Astrocyte (in vitro differentiated cells and primary cell): ENCODE measurements at regions not wholly inside any gene's neighbourhood (a gene's known extent, or its start where the extent isn't known, plus 50 kb on each side); places are given as distances from the start of the nearest gene placed in this dataset.
"Not testable (repeated sequence)": the region's sequence is repeated elsewhere in the genome, so short reads cannot be mapped to it uniquely, and the experiment has no call there.

Experiments used
- DNase-seq: peaks from one replicate; pipeline ENCODE4 v3.0.0-alpha.2; 2010; ENCODE audit warnings: low read depth
- FAIRE-seq: peaks from 2 replicates; lab custom pipeline; 2011; peaks lifted over from hg19 to GRCh38; lab: Jason Lieb, UNC
- H2AFZ ChIP-seq: 2 replicates; pipeline ENCODE4 v1.6.0; 2012; ENCODE audit warnings: low read depth, low read length, inconsistent platforms
- H3K27ac ChIP-seq: 2 replicates; pipeline ENCODE4 v1.5.1; 2011; ENCODE audit warnings: low read depth, low read length, inconsistent platforms
- H3K27me3 ChIP-seq: 2 replicates; pipeline ENCODE4 v1.6.0; 2011; ENCODE audit warnings: low read length, inconsistent platforms; ENCODE audit not compliant: insufficient read depth
- H3K36me3 ChIP-seq: 2 replicates; pipeline ENCODE4 v1.5.1; 2011; ENCODE audit warnings: low read length, inconsistent platforms; ENCODE audit not compliant: insufficient read depth
- H3K4me1 ChIP-seq: 2 replicates; pipeline ENCODE4 v1.5.1; 2011; ENCODE audit warnings: low read length, inconsistent platforms; ENCODE audit not compliant: insufficient read depth
- H3K4me2 ChIP-seq: 2 replicates; pipeline ENCODE4 v1.6.0; 2012; ENCODE audit warnings: low read length, inconsistent platforms
- H3K4me3 ChIP-seq: 2 replicates; pipeline ENCODE4 v1.5.1; 2011; ENCODE audit warnings: low read depth, mild to moderate bottlenecking, low read length, inconsistent platforms; ENCODE audit not compliant: insufficient read depth
- H3K79me2 ChIP-seq: 2 replicates; pipeline ENCODE4 v1.6.0; 2012; ENCODE audit warnings: mild to moderate bottlenecking, low read length, inconsistent platforms; ENCODE audit not compliant: insufficient read depth
- H3K9ac ChIP-seq: 2 replicates; pipeline ENCODE4 v1.6.0; 2012; ENCODE audit warnings: mild to moderate bottlenecking, low read length, inconsistent platforms
- H3K9me3 ChIP-seq: 2 replicates; pipeline ENCODE4 v1.5.1; 2012; ENCODE audit warnings: low read depth, mild to moderate bottlenecking, low read length, inconsistent platforms; ENCODE audit not compliant: insufficient read depth
- H4K20me1 ChIP-seq: 2 replicates; pipeline ENCODE4 v1.6.0; 2012; ENCODE audit warnings: low read length, inconsistent platforms; ENCODE audit not compliant: insufficient read depth
- H3K27ac Mint-ChIP-seq: one replicate; pipeline ENCODE4 v1.8.0; 2021; ENCODE audit warnings: mild to moderate bottlenecking, mixed read lengths; ENCODE audit not compliant: unreplicated experiment
- H3K27me3 Mint-ChIP-seq: one replicate; pipeline ENCODE4 v1.8.0; 2021; ENCODE audit warnings: low read depth, mixed read lengths; ENCODE audit not compliant: unreplicated experiment
- H3K36me3 Mint-ChIP-seq: one replicate; pipeline ENCODE4 v1.8.0; 2021; ENCODE audit warnings: low read depth, mixed read lengths; ENCODE audit not compliant: unreplicated experiment
- H3K4me1 Mint-ChIP-seq: one replicate; pipeline ENCODE4 v1.8.0; 2021; ENCODE audit warnings: low read depth, mixed read lengths; ENCODE audit not compliant: unreplicated experiment
- H3K4me3 Mint-ChIP-seq: one replicate; pipeline ENCODE4 v1.8.0; 2021; ENCODE audit warnings: mild to moderate bottlenecking, moderate library complexity, mixed read lengths; ENCODE audit not compliant: unreplicated experiment
- H3K9me3 Mint-ChIP-seq: one replicate; pipeline ENCODE4 v1.8.0; 2021; ENCODE audit warnings: mild to moderate bottlenecking, mixed read lengths; ENCODE audit not compliant: unreplicated experiment
- EZH2 ChIP-seq: IDR thresholded peaks from 2 replicates; pipeline ENCODE4 v1.6.1; 2012; ENCODE audit warnings: mild to moderate bottlenecking, low read length, inconsistent platforms; ENCODE audit not compliant: insufficient read depth
- TF ChIP-seq, protein P1 (sequence below): IDR thresholded peaks from 2 replicates; pipeline ENCODE4 v1.5.1; 2011; ENCODE audit warnings: low read depth, mild to moderate bottlenecking, inconsistent platforms, low read length, moderate library complexity; ENCODE audit not compliant: insufficient read depth

DNA sequence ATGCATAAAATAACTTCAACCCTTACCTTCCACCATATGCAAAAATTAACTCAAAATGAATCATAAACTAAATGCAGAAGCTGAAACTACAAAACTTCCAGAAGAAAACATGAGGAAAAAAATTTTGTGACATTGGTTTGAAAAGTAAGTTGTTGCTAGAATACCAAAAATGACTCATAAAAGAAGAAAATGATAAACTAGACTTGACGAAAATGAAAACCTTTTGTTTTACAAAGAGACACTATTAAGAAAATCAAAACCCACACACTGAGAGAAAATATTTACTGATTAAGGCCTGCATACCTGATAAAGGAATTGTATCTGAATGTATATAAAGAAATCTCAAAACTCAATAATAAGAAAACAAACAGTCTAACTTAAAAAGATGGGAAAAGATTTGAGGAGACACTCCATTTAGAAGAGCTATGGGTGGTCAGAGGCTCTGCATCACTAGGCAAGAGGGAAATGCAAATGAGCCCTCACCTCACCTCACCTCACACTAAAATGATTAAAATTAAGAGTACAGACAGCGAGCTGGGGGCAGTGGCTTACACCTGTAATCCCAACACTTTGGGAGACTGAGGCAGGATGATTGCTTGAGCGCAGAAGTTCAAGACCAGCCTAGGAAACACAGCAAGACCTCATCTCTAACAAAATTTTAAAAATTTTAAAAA lies 97.6 kb upstream of the CST7 start:
- no peaks in the 10 kb centered on the region for H3K9me3 ChIP-seq
- Mint-ChIP-seq H3K27ac (no peak overlapping the region), H3K4me3 (no peak overlapping the region), H3K36me3 (no peaks in the 10 kb centered on the region), H3K4me1 (no peaks in the 10 kb centered on the region), H3K27me3 (peaks cover 10% of the 10 kb centered on the region), H3K9me3 (peaks cover 14% of the 10 kb centered on the region)
- H3K27me3 ChIP-seq, result no peaks in the 10 kb centered on the region
- no peak overlapping the region for H3K4me2 ChIP-seq
- H4K20me1 ChIP-seq, result no peaks in the 10 kb centered on the region
- H3K4me1 ChIP-seq, result no peaks in the 10 kb centered on the region
- FAIRE-seq (no peak), DNase-seq (no peak)
- no peaks in the 10 kb centered on the region for H3K36me3 ChIP-seq
- no peak for TF ChIP-seq EZH2
- H3K27ac ChIP-seq, result no peak overlapping the region
- no peak overlapping the region for H3K9ac ChIP-seq
- H2AFZ ChIP-seq, result no peak overlapping the region
- no peaks in the 10 kb centered on the region for H3K79me2 ChIP-seq
- H3K4me3 ChIP-seq, result no peak overlapping the region

DNA sequence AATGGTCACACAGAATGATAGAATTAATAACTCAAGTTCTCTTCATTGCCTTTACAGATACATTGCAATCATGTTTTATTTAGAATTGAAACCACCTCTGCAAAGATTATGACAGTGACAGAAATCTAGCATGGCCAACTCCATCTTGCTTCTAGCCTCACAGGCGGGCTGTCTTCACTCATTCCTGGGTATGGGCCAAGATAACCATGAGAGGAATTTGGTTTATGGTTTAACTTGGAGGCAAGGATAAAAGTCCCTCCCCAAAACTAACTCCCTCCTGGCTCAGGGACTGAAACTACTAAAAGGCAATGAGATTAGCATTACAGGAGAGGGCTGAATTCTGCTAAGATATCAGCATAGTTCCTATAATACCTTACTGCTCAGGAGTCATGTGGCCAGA lies 95.2 kb upstream of the CST7 start:
- DNase-seq (no peak), FAIRE-seq (no peak)
- peaks cover 20% of the 10 kb centered on the region for H3K9me3 Mint-ChIP-seq
- Histone ChIP-seq H3K9me3 (no peaks in the 10 kb centered on the region), H4K20me1 (no peaks in the 10 kb centered on the region), H3K4me1 (no peaks in the 10 kb centered on the region), H3K27me3 (no peaks in the 10 kb centered on the region), H3K79me2 (no peaks in the 10 kb centered on the region), H3K36me3 (no peaks in the 10 kb centered on the region), H3K9ac (no peak overlapping the region), H3K4me3 (no peak overlapping the region), H3K27ac (no peak overlapping the region), H3K4me2 (no peak overlapping the region), H2AFZ (no peak overlapping the region)
- peaks cover 13% of the 10 kb centered on the region for H3K27me3 Mint-ChIP-seq
- no peaks in the 10 kb centered on the region for H3K36me3 Mint-ChIP-seq
- H3K4me1 Mint-ChIP-seq, result no peaks in the 10 kb centered on the region
- H3K4me3 Mint-ChIP-seq, result no peak overlapping the region
- H3K27ac Mint-ChIP-seq, result no peak overlapping the region
- TF ChIP-seq EZH2, result no peak
- TF ChIP-seq, protein P1, sequence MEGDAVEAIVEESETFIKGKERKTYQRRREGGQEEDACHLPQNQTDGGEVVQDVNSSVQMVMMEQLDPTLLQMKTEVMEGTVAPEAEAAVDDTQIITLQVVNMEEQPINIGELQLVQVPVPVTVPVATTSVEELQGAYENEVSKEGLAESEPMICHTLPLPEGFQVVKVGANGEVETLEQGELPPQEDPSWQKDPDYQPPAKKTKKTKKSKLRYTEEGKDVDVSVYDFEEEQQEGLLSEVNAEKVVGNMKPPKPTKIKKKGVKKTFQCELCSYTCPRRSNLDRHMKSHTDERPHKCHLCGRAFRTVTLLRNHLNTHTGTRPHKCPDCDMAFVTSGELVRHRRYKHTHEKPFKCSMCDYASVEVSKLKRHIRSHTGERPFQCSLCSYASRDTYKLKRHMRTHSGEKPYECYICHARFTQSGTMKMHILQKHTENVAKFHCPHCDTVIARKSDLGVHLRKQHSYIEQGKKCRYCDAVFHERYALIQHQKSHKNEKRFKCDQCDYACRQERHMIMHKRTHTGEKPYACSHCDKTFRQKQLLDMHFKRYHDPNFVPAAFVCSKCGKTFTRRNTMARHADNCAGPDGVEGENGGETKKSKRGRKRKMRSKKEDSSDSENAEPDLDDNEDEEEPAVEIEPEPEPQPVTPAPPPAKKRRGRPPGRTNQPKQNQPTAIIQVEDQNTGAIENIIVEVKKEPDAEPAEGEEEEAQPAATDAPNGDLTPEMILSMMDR, result no peak

DNA sequence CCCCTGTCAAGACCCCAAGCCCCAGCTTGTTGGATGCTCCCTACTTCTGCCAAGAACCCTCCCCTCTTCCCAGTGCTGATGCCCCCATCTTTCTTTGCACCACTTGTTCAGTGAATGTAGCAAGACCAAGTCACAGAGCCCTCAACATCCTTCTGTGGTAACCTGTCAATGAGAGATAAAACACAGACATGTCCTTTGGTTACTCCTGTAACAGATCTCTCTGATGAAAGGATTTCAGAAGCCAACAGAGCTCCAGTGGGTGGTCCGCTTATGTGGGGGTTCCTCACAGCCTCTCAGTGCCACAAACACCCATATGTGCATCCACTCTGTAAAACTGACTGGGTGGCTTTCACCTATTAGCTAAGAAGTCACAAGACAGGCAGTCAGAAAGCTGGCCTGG lies 93.2 kb upstream of the CST7 start:
- Histone ChIP-seq H3K27ac (no peak overlapping the region), H3K9ac (no peak overlapping the region), H3K4me3 (no peak overlapping the region), H2AFZ (no peak overlapping the region), H3K79me2 (no peaks in the 10 kb centered on the region), H3K27me3 (no peaks in the 10 kb centered on the region), H3K4me1 (no peaks in the 10 kb centered on the region), H3K4me2 (no peak overlapping the region), H4K20me1 (no peaks in the 10 kb centered on the region), H3K9me3 (peaks cover 2% of the 10 kb centered on the region), H3K36me3 (no peaks in the 10 kb centered on the region)
- H3K27me3 Mint-ChIP-seq, result peaks cover 16% of the 10 kb centered on the region
- H3K4me3 Mint-ChIP-seq, result no peak overlapping the region
- no peak overlapping the region for H3K27ac Mint-ChIP-seq
- TF ChIP-seq, protein P1, result no peak
- no peak for TF ChIP-seq EZH2
- DNase-seq (no peak), FAIRE-seq (no peak)
- no peaks in the 10 kb centered on the region for H3K36me3 Mint-ChIP-seq
- H3K9me3 Mint-ChIP-seq, result peaks cover 23% of the 10 kb centered on the region
- no peaks in the 10 kb centered on the region for H3K4me1 Mint-ChIP-seq

DNA sequence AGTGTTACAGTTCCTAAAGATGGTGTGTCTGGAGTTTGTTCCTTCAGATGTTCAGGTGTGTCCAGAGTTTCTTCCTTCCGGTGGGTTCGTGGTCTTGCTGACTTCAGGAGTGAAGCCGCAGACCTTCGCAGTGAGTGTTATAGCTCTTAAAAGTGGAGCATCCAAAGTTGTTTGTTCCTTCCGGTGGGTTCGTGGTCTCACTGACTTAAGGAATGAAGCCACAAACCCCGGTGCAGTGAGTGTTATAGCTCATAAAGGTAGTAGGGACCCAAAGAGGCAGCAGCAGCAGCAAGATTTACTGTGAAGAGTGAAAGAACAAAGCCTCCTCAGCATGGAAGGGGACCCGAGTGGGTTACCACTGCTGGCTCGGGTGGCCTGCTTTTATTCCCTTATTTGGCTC lies 90.6 kb upstream of the CST7 start:
- not testable (repeated sequence) for H3K27ac Mint-ChIP-seq, FAIRE-seq, H2AFZ ChIP-seq, DNase-seq, H3K79me2 ChIP-seq, H3K36me3 Mint-ChIP-seq, H3K27me3 ChIP-seq, H3K4me2 ChIP-seq, H3K4me3 ChIP-seq, H3K36me3 ChIP-seq, H3K4me1 ChIP-seq, H4K20me1 ChIP-seq, H3K4me1 Mint-ChIP-seq, H3K27ac ChIP-seq, H3K9ac ChIP-seq, H3K4me3 Mint-ChIP-seq, H3K9me3 ChIP-seq
- H3K9me3 Mint-ChIP-seq, result peaks cover 23% of the 10 kb centered on the region
- peaks cover 15% of the 10 kb centered on the region for H3K27me3 Mint-ChIP-seq
